Kidney epithelial cell (primary cell): ENCODE measurements at regions not wholly inside any gene's neighbourhood (a gene's known extent, or its start where the extent isn't known, plus 50 kb on each side); places are given as distances from the start of the nearest gene placed in this dataset.
"Not testable (repeated sequence)": the region's sequence is repeated elsewhere in the genome, so short reads cannot be mapped to it uniquely, and the experiment has no call there.

Experiments
- DNase-seq: peaks from one replicate; pipeline ENCODE4 v3.0.0-alpha.2; 2010; ENCODE audit warnings: low read depth
- H3K27me3 ChIP-seq: 2 replicates; pipeline ENCODE4 v1.6.0; 2011; ENCODE audit warnings: low read length; ENCODE audit not compliant: control insufficient read depth, insufficient read depth
- H3K36me3 ChIP-seq: 2 replicates; pipeline ENCODE4 v1.5.1; 2011; ENCODE audit warnings: low read length; ENCODE audit not compliant: control insufficient read depth, insufficient read depth
- H3K4me3 ChIP-seq: 2 replicates; pipeline ENCODE4 v1.5.1; 2011; ENCODE audit warnings: low read depth, mild to moderate bottlenecking, control low read depth, low read length
- TF ChIP-seq, protein P1 (sequence below): IDR thresholded peaks from 2 replicates; pipeline ENCODE4 v1.5.1; 2011; ENCODE audit warnings: mild to moderate bottlenecking, moderate library complexity, low read length, control low read depth, inconsistent platforms; ENCODE audit not compliant: insufficient read depth, poor library complexity, severe bottlenecking

DNA sequence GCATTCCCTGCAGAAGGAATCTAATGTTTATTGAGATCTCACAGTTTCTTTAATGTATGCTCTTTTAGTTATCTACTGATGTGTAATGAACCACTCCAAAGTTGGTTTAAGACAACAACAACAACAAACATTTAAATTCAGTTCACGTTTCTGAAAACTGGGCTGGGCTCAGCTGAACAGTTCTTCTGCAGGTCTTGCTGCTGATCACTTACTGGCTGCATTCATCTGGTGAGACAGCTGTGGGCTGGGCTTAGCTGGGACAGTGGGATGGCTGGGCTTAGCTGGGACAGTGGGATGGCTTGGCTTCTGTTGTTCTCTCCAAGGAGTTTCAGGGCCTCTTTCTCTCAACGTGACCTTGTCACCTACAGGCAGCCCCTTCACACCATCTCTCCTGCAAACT is 544.3 kb upstream of the CDH5 start:
- no peak for DNase-seq
- Histone ChIP-seq H3K27me3 (no peaks in the 10 kb centered on the region), H3K4me3 (no peak overlapping the region), H3K36me3 (no peaks in the 10 kb centered on the region)
- TF ChIP-seq, protein P1, sequence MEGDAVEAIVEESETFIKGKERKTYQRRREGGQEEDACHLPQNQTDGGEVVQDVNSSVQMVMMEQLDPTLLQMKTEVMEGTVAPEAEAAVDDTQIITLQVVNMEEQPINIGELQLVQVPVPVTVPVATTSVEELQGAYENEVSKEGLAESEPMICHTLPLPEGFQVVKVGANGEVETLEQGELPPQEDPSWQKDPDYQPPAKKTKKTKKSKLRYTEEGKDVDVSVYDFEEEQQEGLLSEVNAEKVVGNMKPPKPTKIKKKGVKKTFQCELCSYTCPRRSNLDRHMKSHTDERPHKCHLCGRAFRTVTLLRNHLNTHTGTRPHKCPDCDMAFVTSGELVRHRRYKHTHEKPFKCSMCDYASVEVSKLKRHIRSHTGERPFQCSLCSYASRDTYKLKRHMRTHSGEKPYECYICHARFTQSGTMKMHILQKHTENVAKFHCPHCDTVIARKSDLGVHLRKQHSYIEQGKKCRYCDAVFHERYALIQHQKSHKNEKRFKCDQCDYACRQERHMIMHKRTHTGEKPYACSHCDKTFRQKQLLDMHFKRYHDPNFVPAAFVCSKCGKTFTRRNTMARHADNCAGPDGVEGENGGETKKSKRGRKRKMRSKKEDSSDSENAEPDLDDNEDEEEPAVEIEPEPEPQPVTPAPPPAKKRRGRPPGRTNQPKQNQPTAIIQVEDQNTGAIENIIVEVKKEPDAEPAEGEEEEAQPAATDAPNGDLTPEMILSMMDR = no peak

DNA sequence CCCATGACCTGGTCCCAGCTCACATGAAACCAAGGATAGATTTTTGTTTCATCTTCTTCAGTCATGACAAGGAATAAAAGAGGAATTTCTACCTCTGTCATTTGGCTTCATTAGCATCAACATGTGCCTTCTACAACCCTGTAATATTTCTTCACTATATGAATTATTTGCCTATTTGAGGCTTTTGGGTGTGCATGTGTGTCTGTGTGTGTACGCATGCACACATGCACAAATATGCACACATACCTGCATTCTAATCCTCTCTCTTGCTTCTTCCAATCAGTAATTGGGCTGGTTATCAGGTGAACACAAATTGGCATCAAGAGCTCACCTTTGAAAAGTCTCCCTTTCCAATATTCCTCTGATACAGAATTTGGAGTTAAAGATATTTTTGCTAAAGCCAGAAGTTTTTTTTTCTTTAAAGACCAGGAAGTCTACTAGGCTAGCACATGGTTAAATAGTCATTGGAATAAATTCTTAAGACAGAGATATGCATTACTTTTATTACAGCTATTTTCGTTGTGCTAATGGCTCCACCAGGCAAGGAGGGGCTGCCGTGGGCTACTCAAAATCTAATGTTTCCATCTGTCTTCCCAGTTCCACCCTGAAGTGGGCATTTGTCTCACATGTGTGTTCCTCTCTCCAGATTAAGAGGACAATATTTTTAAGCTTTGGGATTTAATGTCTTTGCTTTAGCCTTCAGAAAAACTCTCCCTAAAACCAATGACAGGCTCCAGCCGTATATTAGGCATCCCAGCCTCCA is 547.2 kb upstream of the CDH5 start:
- Histone ChIP-seq H3K36me3 (no peaks in the 10 kb centered on the region), H3K4me3 (no peak overlapping the region), H3K27me3 (no peaks in the 10 kb centered on the region)
- DNase-seq = no peak
- TF ChIP-seq, protein P1 = no peak

DNA sequence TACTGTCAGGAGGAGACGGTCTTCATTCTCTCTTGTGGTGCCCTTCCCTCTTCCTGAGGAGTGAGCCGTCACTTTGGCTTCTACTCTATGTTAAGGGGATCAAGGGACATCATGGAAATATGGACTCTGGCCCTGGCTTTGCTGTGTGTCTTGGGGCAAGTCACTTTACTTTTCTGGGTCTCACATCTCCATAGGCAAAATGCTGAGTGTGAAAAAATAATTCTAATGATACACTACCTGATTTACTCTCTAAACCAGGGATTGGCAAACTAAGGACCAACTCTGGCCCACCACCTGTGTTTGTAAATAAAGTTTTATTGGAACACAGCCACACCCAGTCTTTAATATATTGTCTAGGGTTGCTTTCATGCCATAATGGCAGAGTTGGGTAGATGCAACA is 548.7 kb upstream of the CDH5 start:
- Histone ChIP-seq H3K36me3 (no peaks in the 10 kb centered on the region), H3K4me3 (no peak overlapping the region), H3K27me3 (no peaks in the 10 kb centered on the region)
- DNase-seq = no peak
- TF ChIP-seq, protein P1 = no peak

DNA sequence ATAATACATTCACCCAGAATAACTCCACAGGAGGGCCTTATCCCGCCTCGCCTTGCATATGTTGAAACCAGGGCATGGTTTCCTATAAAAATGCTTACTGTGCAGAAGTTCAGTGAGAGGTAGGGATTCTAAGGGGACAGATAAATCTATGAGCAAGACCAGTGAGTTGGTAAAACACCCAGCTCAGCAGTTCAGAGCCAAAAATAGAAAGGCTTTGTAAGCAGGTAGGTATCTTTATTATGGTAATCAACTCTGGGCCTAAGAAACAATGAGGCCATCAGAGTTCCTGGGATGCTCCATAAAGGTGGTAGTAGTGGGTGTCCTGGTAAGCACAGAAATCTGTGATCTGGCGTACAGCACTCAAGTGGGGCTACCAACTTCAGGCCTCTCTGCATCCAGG is 549.4 kb upstream of the CDH5 start:
- no peak for DNase-seq
- no peaks in the 10 kb centered on the region for H3K27me3 ChIP-seq
- TF ChIP-seq, protein P1 = no peak
- no peak overlapping the region for H3K4me3 ChIP-seq
- no peaks in the 10 kb centered on the region for H3K36me3 ChIP-seq

DNA sequence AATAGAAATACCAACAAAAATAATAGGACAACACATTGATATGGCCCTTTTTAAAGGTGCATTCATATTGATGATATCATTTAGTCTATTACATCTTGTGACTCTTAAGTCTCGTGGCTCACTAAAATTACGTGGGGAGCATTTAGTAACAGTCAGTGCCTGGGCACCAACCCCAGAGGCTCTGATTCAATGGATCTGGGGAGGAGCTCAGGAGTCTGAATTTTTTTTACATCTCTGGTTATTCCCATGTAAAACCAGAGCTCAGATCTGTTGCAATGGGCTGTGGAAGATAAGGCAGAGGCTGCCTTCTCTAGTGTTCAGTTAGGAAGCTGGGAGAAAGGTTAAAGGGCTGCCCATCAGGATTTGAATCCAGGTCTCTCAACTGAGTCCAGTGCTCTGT is 549.9 kb upstream of the CDH5 start:
- no peaks in the 10 kb centered on the region for H3K27me3 ChIP-seq
- no peaks in the 10 kb centered on the region for H3K36me3 ChIP-seq
- no peak for DNase-seq
- H3K4me3 ChIP-seq = no peak overlapping the region
- TF ChIP-seq, protein P1 = no peak

DNA sequence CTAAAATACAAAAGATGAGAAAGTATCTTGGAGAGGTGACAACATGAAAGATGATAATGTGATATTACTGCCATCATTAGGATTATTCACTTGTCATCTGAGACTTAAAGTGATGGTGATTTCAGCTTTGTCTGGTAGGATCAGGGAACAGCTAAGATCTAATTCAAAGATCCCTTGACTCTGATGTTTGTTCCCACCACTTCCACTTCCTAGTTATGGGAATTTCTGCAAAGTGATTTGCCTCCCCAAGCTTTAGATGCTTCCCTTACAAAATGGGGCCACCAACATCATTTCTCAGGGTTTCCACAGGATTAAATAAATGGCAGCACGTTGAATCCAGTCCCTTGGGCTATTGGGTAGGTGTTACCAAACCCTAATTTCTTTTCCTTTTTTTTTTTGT is 550.8 kb upstream of the CDH5 start:
- Histone ChIP-seq H3K4me3 (no peak overlapping the region), H3K27me3 (no peaks in the 10 kb centered on the region), H3K36me3 (no peaks in the 10 kb centered on the region)
- DNase-seq = no peak
- TF ChIP-seq, protein P1 = no peak

DNA sequence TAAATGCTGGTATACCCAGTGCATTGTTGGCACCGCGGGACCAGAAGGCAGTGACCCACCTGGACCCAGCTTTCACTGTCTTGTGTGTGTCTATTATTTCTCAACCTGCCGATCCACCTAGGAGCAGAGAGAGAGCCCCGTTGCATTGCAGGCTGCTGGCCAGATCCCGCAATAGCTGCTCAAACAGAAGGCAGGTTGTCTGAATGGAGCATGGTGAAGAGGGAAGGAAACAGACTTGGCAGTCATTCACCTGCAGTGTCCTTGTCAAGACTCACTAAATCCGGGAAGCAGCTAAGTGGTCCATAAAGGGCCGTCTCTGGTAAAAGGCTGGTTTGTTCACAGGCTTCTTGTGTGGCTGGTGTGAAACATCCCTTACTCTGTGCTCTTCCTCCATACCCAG is 552.6 kb upstream of the CDH5 start:
- DNase-seq, H3K36me3 ChIP-seq, H3K27me3 ChIP-seq, H3K4me3 ChIP-seq: not testable (repeated sequence)
